Endodermal cell (in vitro differentiated cells): ENCODE measurements at regions not wholly inside any gene's neighbourhood (a gene's known extent, or its start where the extent isn't known, plus 50 kb on each side); places are given as distances from the start of the nearest gene placed in this dataset.

Experiments
- DNase-seq: peaks from one replicate; pipeline ENCODE4 v3.0.0-alpha.2; 2017
- H3K27ac ChIP-seq: 2 replicates; pipeline ENCODE4 v1.5.1; 2013; ENCODE audit warnings: mild to moderate bottlenecking, low read depth, low read length, moderate library complexity
- H3K27me3 ChIP-seq: 2 replicates; pipeline ENCODE4 v1.6.1; 2013; ENCODE audit warnings: mild to moderate bottlenecking, low read length, moderate library complexity; ENCODE audit not compliant: insufficient read depth, control insufficient read depth, poor library complexity, severe bottlenecking
- H3K36me3 ChIP-seq: 2 replicates; pipeline ENCODE4 v1.7.0; 2013; ENCODE audit warnings: mild to moderate bottlenecking, low read length, moderate library complexity; ENCODE audit not compliant: control insufficient read depth, insufficient read depth
- H3K4me1 ChIP-seq: one replicate; pipeline ENCODE4 v1.7.0; 2013; ENCODE audit warnings: low read length; ENCODE audit not compliant: control insufficient read depth, insufficient read depth
- H3K4me3 ChIP-seq: 2 replicates; pipeline ENCODE4 v1.5.1; 2013; ENCODE audit warnings: mild to moderate bottlenecking, low read length, moderate library complexity
- H3K9ac ChIP-seq: 2 replicates; pipeline ENCODE4 v1.6.1; 2013; ENCODE audit warnings: mild to moderate bottlenecking, low read length, moderate library complexity; ENCODE audit not compliant: poor library complexity, severe bottlenecking; ENCODE audit errors: extremely low read depth
- H3K9me3 ChIP-seq: 2 replicates; pipeline ENCODE4 v1.6.1; 2013; ENCODE audit warnings: mild to moderate bottlenecking, low read length, moderate library complexity; ENCODE audit not compliant: control insufficient read depth
- H3K27ac Mint-ChIP-seq: 2 replicates; pipeline ENCODE4 v1.8.0; 2020; ENCODE audit warnings: mixed read lengths
- H3K27me3 Mint-ChIP-seq: 2 replicates; pipeline ENCODE4 v1.8.0; 2021; ENCODE audit warnings: mild to moderate bottlenecking, mixed read lengths; ENCODE audit not compliant: insufficient read depth
- H3K36me3 Mint-ChIP-seq: 2 replicates; pipeline ENCODE4 v1.8.0; 2020; ENCODE audit warnings: low read depth, mixed read lengths
- H3K4me1 Mint-ChIP-seq: 2 replicates; pipeline ENCODE4 v1.8.0; 2020; ENCODE audit warnings: mixed read lengths
- H3K4me3 Mint-ChIP-seq: 2 replicates; pipeline ENCODE4 v1.8.0; 2020; ENCODE audit warnings: mild to moderate bottlenecking, moderate library complexity, mixed read lengths
- H3K9me3 Mint-ChIP-seq: 2 replicates; pipeline ENCODE4 v1.8.0; 2020; ENCODE audit warnings: mild to moderate bottlenecking, mixed read lengths
- WGBS, 2 experiments: methylation state at CpG; one replicate each; pipeline versions ENCODE4 v1.1.5 to v1.1.7; 2013; ENCODE audit warnings: missing lambda C conversion rate in 2 of 2, mixed read lengths in 1 of 2; ENCODE audit not compliant: insufficient coverage in 1 of 2, insufficient read length in 1 of 2; 5-methylcytosine and 5-hydroxymethylcytosine counted together
- TF ChIP-seq, protein P1 (sequence below): fragments of 200-600 bp; sonication (generic); conservative IDR thresholded peaks from 2 replicates; pipeline ENCODE4 v1.5.0; 2021; ENCODE audit warnings: antibody characterized with exemption, mild to moderate bottlenecking

GRCh38 chr10:85319826-85320225 lies 991.4 kb downstream of the CCSER2 start:
- Histone ChIP-seq H3K4me1 (peaks cover 7% of the 10 kb centered on the region), H3K27ac (no peak overlapping the region), H3K9ac (no peak overlapping the region), H3K27me3 (no peaks in the 10 kb centered on the region), H3K4me3 (no peak overlapping the region), H3K9me3 (peaks cover 2% of the 10 kb centered on the region), H3K36me3 (no peaks in the 10 kb centered on the region)
- TF ChIP-seq, protein P1, sequence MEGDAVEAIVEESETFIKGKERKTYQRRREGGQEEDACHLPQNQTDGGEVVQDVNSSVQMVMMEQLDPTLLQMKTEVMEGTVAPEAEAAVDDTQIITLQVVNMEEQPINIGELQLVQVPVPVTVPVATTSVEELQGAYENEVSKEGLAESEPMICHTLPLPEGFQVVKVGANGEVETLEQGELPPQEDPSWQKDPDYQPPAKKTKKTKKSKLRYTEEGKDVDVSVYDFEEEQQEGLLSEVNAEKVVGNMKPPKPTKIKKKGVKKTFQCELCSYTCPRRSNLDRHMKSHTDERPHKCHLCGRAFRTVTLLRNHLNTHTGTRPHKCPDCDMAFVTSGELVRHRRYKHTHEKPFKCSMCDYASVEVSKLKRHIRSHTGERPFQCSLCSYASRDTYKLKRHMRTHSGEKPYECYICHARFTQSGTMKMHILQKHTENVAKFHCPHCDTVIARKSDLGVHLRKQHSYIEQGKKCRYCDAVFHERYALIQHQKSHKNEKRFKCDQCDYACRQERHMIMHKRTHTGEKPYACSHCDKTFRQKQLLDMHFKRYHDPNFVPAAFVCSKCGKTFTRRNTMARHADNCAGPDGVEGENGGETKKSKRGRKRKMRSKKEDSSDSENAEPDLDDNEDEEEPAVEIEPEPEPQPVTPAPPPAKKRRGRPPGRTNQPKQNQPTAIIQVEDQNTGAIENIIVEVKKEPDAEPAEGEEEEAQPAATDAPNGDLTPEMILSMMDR, result no peak
- peaks cover 2% of the 10 kb centered on the region for H3K9me3 Mint-ChIP-seq
- H3K36me3 Mint-ChIP-seq, result no peaks in the 10 kb centered on the region
- no peak overlapping the region for H3K4me3 Mint-ChIP-seq
- H3K4me1 Mint-ChIP-seq, result peaks cover 8% of the 10 kb centered on the region
- WGBS, 2 experiments, result 76% methylated on average over 3 of the region's 3 CpGs; no CpG with 5 or more reads in 1 of the 2 experiments
- no peak overlapping the region for H3K27ac Mint-ChIP-seq
- no peak for DNase-seq
- no peaks in the 10 kb centered on the region for H3K27me3 Mint-ChIP-seq

- no peaks in the 10 kb centered on the region for H3K27me3 Mint-ChIP-seq
- 88 to 100% methylated on average over 1 to 3 of the region's 3 CpGs for WGBS, 2 experiments
- H3K36me3 ChIP-seq, result no peaks in the 10 kb centered on the region
- no peaks in the 10 kb centered on the region for H3K9me3 ChIP-seq
- H3K27ac ChIP-seq, result no peak overlapping the region
- no peak overlapping the region for H3K4me3 ChIP-seq
- H3K27ac Mint-ChIP-seq, result no peak overlapping the region
- H3K4me1 ChIP-seq, result no peaks in the 10 kb centered on the region
- H3K36me3 Mint-ChIP-seq, result no peaks in the 10 kb centered on the region
- TF ChIP-seq, protein P1, result no peak
- H3K4me1 Mint-ChIP-seq, result peaks cover 9% of the 10 kb centered on the region
- no peak overlapping the region for H3K9ac ChIP-seq
- no peak overlapping the region for H3K4me3 Mint-ChIP-seq
- no peaks in the 10 kb centered on the region for H3K27me3 ChIP-seq
- peaks cover 6% of the 10 kb centered on the region for H3K9me3 Mint-ChIP-seq
- no peak for DNase-seq
Observed at GRCh38 chr10:85333594-85333993, 1005.2 kb downstream of the CCSER2 start.

DNA sequence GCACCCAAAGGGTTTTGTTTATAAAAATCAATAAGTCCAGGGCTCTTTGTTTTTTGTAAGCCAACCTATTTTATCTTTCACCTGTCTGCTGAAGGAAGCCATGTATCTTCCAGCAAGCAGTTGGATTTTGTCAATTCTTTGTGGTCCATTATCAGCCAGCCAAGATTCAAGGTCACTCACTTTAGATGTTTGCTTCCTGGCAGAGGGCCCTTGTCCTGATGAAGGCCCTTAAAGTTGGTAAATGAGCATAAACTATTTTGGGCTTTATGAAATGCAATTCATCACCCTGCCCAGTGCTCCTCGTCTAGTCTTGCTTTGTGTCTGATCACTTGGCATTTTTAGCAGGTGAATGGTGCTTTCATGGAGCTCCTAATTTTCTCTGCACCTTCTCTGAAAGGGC lies 1004.2 kb downstream of the GRID1 start:
- H3K27ac ChIP-seq, result no peak overlapping the region
- no peaks in the 10 kb centered on the region for H3K9me3 ChIP-seq
- no peaks in the 10 kb centered on the region for H3K4me1 ChIP-seq
- Mint-ChIP-seq H3K27ac (no peak overlapping the region), H3K36me3 (no peaks in the 10 kb centered on the region), H3K27me3 (no peaks in the 10 kb centered on the region), H3K4me3 (no peak overlapping the region), H3K9me3 (peaks cover 3% of the 10 kb centered on the region), H3K4me1 (no peaks in the 10 kb centered on the region)
- H3K36me3 ChIP-seq, result no peaks in the 10 kb centered on the region
- no peak overlapping the region for H3K4me3 ChIP-seq
- no peak overlapping the region for H3K9ac ChIP-seq
- H3K27me3 ChIP-seq, result no peaks in the 10 kb centered on the region
- 85 to 100% methylated on average over 1 of the region's 1 CpG for WGBS, 2 experiments
- TF ChIP-seq, protein P1, result no peak
- DNase-seq, result no peak
